ENCODE measurements at regions not wholly inside any gene's neighbourhood (a gene's known extent, or its start where the extent isn't known, plus 50 kb on each side); places are given as distances from the start of the nearest gene placed in this dataset.

GRCh38 chr3:65013053-65013452 is 325.3 kb upstream of the ADAMTS9 start:
- TF ChIP-seq ZNF202 (tag by site-specific recombination; IDR thresholded peaks at IDR 0.05; ENCODE audit: borderline replicate concordance), result no peak
- TF ChIP-seq CTCF (tag by site-specific recombination; IDR thresholded peaks at IDR 0.05), result no peak
- TF ChIP-seq HOXC10 (CRISPR knock-in tag; IDR thresholded peaks at IDR 0.05), result no peak
- no peak for TF ChIP-seq ZNF501 (tag by site-specific recombination; IDR thresholded peaks at IDR 0.05)
- no peak for TF ChIP-seq ZNF324 (tag by site-specific recombination; IDR thresholded peaks at IDR 0.05)
- no peak for TF ChIP-seq ELK4 (IDR thresholded peaks at IDR 0.05; ENCODE audit: borderline replicate concordance, low read depth, low read length)
- TF ChIP-seq ZNF624 (tag by site-specific recombination; IDR thresholded peaks at IDR 0.05), result no peak

Data from HEK293 (cell line).